Activated naive CD8-positive, alpha-beta T cell (primary cell): ENCODE measurements at regions not wholly inside any gene's neighbourhood (a gene's known extent, or its start where the extent isn't known, plus 50 kb on each side); places are given as distances from the start of the nearest gene placed in this dataset.
"Not testable (repeated sequence)": the region's sequence is repeated elsewhere in the genome, so short reads cannot be mapped to it uniquely, and the experiment has no call there.

Source experiments
- H3K27ac Mint-ChIP-seq: one replicate; pipeline ENCODE4 v1.8.0; 2021; ENCODE audit warnings: mixed read lengths
- H3K27me3 Mint-ChIP-seq: one replicate; pipeline ENCODE4 v1.8.0; 2021; ENCODE audit warnings: mixed read lengths
- H3K36me3 Mint-ChIP-seq: one replicate; pipeline ENCODE4 v1.8.0; 2021; ENCODE audit warnings: mixed read lengths
- H3K4me1 Mint-ChIP-seq: one replicate; pipeline ENCODE4 v1.8.0; 2021; ENCODE audit warnings: low read depth, mixed read lengths
- H3K4me3 Mint-ChIP-seq: one replicate; pipeline ENCODE4 v1.8.0; 2021; ENCODE audit warnings: mild to moderate bottlenecking, mixed read lengths
- H3K9me3 Mint-ChIP-seq: one replicate; pipeline ENCODE4 v1.8.0; 2021; ENCODE audit warnings: low read depth, mixed read lengths

DNA sequence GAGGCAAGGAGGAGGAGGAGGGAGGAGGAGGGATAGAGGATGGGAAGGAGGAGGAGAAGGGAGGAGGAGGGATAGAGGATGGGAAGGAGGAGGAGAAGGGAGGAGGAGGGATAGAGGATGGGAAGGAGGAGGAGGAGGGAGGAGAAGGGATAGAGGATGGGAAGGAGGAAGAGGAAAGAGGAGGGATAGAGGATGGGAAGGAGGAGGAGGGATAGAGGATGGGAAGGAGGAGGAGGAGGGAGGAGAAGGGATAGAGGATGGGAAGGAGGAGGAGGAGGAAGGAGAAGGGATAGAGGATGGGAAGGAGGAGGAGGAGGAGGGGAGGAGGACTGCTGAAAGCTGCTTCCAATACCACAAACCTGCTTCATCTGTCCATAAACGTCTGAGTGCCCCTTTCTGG lies 1070.5 kb downstream of the BRD1 start:
- H3K27ac Mint-ChIP-seq, H3K4me1 Mint-ChIP-seq, H3K9me3 Mint-ChIP-seq, H3K4me3 Mint-ChIP-seq, H3K36me3 Mint-ChIP-seq: not testable (repeated sequence)
- peaks cover 10% of the 10 kb centered on the region for H3K27me3 Mint-ChIP-seq

- Mint-ChIP-seq H3K27ac (no peak overlapping the region), H3K4me1 (no peaks in the 10 kb centered on the region), H3K36me3 (no peaks in the 10 kb centered on the region), H3K27me3 (peaks cover 9% of the 10 kb centered on the region), H3K9me3 (no peaks in the 10 kb centered on the region), H3K4me3 (no peak overlapping the region)
Measured at GRCh38 chr22:48756146-48757111, 1071.2 kb downstream of the BRD1 start.

DNA sequence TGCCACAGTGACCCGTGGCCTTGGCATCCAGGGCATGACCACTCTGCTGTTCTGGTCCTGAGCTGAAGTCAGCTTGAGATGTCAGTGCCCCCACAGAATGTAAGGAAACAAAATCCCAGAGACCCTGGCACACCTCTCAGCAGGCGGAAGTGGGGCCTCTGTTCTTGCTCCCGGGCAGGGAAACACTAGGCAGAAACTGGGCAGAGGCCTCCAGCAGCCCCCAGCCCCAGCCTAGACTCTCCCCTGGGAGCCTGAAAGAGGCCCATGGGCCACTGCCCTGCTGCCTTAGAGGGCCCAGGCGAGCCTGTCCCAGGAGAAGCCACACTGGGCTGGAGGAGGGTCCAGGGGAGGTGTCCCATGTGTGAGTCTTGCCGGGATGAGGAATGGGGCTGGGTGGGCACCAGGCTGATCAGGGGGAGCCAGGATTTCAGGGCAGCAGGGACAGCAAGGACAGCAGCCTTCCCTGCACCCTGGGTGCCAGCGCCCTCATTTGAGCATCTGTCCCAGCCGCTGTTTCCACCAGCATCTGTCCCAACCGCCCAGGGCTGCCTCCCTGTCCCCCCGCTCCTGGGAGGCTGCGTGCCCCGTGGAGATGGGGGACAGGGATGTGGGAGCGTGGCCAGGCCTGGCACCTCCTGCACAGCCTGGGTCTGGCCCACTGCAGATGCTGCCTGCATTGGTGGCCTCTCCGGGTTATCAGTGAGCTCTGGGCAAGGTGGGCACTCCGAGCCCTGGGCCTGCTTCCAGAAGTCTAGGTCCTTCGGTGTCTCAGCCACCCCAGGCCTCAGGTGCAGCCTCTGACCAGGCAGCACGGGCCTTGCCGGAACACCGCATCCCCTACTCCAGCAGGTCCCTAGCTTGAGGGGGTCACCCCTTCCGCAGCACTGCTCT lies 1072.4 kb downstream of the BRD1 start:
- Mint-ChIP-seq H3K27me3 (peaks cover 7% of the 10 kb centered on the region), H3K36me3 (no peaks in the 10 kb centered on the region), H3K4me3 (no peak overlapping the region), H3K4me1 (no peaks in the 10 kb centered on the region), H3K9me3 (no peaks in the 10 kb centered on the region), H3K27ac (no peak overlapping the region)

DNA sequence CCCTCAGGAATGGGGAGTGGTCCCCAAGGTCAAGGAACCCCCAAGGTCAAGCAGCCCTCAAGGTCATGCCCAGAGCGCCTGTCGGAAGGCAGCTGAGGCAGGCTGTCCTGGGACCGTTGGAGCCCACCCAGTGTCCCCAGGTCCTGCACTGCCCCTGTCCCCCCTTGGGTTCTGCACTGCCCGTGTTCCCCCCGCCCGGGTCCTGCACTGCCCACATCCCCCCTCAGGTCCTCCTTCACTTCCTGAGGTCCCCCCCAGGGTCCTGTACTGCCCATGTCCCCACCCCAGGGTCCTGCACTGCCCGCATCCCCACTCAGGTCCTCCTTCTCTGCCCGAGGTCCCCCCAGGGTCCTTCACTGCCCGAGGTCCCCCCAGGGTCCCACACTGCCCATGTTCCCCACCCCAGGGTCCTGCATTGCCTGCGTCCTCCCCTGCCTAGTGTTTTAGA lies 1073.0 kb downstream of the BRD1 start:
- Mint-ChIP-seq H3K27ac (no peak overlapping the region), H3K4me1 (no peaks in the 10 kb centered on the region), H3K9me3 (no peaks in the 10 kb centered on the region), H3K27me3 (peaks cover 3% of the 10 kb centered on the region), H3K4me3 (no peak overlapping the region), H3K36me3 (no peaks in the 10 kb centered on the region)

DNA sequence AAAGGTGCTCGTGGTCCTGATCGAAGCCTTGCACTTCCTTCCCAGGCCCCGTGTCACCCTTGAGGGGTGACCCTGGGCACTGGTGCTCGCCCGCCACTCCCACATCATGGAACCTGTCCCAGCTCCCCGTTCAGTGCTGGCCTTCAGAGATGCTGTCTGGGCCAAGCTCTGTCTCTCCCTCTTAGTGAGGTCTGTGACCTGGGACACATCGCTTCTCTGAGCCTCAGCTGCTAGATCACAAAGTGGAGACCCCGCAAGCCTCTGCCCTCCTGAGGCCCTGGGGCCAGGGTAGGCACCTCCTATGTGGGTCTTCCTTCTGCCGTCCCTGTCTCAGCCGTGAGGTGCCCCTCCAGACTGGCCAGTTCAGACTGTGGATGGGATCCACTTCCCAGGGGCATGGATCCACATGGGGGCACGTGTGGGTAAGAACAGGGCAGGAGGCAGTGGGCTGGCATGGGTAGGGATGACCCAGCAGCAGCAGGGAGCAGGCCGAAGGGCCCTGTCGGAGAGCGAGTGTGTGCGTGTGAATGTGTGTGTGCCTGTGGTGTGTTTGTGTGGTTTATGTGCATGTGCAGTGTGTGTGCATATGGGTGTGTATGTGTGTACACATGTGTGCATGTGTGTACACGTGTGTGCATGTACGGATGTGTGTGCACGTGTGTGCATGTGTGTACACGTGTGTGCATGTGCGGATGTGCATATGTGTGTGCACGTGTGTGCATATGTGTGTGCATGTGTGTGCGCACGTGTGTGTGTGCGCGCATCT lies 1073.7 kb downstream of the BRD1 start:
- Mint-ChIP-seq H3K27ac (no peak overlapping the region), H3K36me3 (no peaks in the 10 kb centered on the region), H3K9me3 (no peaks in the 10 kb centered on the region), H3K27me3 (peaks cover 3% of the 10 kb centered on the region), H3K4me3 (no peak overlapping the region), H3K4me1 (no peaks in the 10 kb centered on the region)

DNA sequence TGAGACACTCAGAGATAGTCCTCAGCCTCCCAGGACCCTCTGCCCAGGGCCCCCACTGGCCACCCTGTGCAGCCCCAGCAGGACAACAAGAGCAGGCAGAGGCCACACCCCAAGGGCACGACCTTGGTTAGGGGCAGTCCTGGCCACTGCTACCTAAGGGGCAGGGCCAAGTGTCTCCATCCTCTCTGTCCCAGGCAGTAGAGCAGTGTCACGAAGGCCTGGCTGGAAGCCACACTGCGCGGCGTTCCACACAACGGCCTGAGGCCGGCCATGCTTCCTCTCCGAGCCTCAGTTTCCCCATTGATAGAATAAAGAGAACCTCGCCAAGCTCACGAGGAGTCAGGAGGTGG lies 1074.3 kb downstream of the BRD1 start:
- Mint-ChIP-seq H3K27me3 (peaks cover 3% of the 10 kb centered on the region), H3K27ac (no peak overlapping the region), H3K4me3 (no peak overlapping the region), H3K9me3 (no peaks in the 10 kb centered on the region), H3K36me3 (no peaks in the 10 kb centered on the region), H3K4me1 (no peaks in the 10 kb centered on the region)

DNA sequence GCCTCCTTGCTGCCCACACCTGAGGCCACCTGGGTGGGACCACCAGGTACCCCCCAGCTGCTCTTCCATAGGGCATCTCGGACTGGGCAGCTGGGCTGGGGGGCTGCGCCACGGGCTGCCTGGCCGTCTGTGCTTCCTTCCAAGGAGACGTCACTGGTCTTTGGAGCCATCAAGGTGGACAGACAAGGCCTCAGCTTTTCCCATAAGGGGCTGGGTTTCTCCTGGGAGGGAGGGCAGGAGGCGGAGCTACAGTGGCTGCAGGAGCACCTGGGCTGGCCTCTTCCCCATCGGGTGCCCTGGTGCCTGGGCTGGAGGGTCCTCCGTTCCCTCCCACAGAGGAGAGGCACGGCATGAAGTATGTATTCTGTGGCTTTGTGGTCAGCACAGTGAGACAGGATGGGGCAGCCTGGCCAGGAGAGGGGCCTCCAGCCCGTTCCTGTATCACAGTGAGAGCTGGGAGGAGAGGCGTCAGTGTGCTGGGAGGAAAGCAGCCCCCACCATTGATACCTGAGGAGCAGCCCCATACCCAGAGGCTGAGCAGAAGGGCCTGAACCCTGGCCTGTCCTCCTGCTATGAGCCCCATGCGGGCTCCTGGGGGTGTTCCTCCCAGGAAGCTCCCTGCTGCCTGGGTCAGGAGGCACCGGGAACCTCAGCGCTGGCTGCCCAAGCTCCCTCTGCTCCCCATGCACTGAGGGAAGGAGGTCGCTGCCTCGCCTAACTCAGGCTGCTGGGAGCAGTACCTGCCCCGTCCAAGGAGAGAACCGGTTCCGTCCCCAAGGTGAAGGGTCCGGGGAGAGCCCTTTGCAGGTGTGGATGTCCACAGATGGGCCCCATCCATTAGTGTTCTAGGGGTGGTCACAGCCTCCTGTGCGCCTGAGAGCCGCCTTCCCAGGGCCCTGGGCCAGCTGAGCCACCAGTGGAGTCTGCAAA lies 1075.0 kb downstream of the BRD1 start:
- H3K27ac Mint-ChIP-seq: no peak overlapping the region
- H3K9me3 Mint-ChIP-seq: no peaks in the 10 kb centered on the region
- peaks cover 3% of the 10 kb centered on the region for H3K27me3 Mint-ChIP-seq
- no peak overlapping the region for H3K4me3 Mint-ChIP-seq
- H3K36me3 Mint-ChIP-seq: no peaks in the 10 kb centered on the region
- H3K4me1 Mint-ChIP-seq: no peaks in the 10 kb centered on the region

- no peak overlapping the region for H3K27ac Mint-ChIP-seq
- H3K27me3 Mint-ChIP-seq: peaks cover 3% of the 10 kb centered on the region
- H3K4me3 Mint-ChIP-seq: no peak overlapping the region
- H3K4me1 Mint-ChIP-seq: no peaks in the 10 kb centered on the region
- no peaks in the 10 kb centered on the region for H3K9me3 Mint-ChIP-seq
- H3K36me3 Mint-ChIP-seq: no peaks in the 10 kb centered on the region
Measured at GRCh38 chr22:48751539-48752437, 1075.9 kb downstream of the BRD1 start.

- Mint-ChIP-seq H3K27ac (no peak overlapping the region), H3K9me3 (no peaks in the 10 kb centered on the region), H3K4me1 (no peaks in the 10 kb centered on the region), H3K27me3 (peaks cover 1% of the 10 kb centered on the region), H3K36me3 (no peaks in the 10 kb centered on the region), H3K4me3 (no peak overlapping the region)
Measured at GRCh38 chr22:48750826-48751440, 1076.7 kb downstream of the BRD1 start.

DNA sequence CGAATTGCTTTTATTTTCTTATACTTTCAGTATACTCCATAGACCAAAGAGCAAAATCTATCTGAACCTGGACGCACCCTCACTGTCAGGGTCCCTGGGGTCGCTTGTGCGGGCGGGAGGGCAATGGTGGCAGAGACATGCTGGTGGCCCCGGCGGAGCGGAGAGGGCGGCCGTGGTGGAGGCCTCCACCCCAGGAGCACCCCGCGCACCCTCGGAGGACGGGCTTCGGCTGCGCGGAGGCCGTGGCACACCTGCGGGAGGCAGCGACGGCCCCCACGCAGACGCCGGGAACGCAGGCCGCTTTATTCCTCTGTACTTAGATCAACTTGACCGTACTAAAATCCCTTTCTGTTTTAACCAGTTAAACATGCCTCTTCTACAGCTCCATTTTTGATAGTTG lies 1077.4 kb downstream of the BRD1 start:
- H3K27ac Mint-ChIP-seq: no peak overlapping the region
- H3K9me3 Mint-ChIP-seq: no peaks in the 10 kb centered on the region
- no peak overlapping the region for H3K4me3 Mint-ChIP-seq
- no peaks in the 10 kb centered on the region for H3K27me3 Mint-ChIP-seq
- H3K36me3 Mint-ChIP-seq: no peaks in the 10 kb centered on the region
- H3K4me1 Mint-ChIP-seq: no peaks in the 10 kb centered on the region

GRCh38 chr22:48749555-48750227 lies 1078.0 kb downstream of the BRD1 start:
- Mint-ChIP-seq H3K27ac (no peak overlapping the region), H3K9me3 (no peaks in the 10 kb centered on the region), H3K36me3 (no peaks in the 10 kb centered on the region), H3K4me3 (no peak overlapping the region), H3K4me1 (no peaks in the 10 kb centered on the region), H3K27me3 (no peaks in the 10 kb centered on the region)

DNA sequence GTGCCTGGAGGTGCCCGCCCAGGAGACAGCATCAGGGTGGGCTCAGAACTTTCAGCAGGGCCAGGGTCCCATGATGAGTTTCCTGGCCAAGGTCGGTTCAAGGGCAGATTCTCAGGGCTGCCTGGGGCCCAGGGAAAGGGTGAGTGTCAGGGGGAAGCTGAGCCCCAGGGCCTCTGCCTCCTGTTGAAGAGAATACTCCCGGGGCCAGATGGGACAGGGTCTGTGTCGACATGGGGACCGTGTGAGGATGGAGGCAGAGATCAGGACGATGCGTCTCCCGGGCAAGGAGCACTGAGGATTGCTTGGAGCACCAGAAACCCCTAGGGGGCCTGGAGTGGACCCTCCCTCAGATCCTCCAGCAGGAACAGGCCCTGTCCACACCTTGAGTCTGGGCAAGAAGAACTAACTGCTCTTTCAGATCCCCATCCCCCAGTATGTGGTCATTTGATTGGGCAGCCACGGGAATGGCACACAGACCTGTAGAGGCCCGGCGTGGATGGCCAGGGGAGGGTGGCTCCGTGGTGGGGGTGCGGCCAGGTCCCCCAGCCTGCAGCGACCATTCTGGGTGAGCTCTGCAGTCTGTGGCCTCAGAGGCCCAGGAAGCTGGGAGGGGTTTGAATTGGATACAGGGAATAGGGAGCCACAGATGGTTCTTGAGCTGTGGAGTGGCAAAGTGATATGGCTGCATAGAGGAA lies 1078.7 kb downstream of the BRD1 start:
- H3K4me3 Mint-ChIP-seq: no peak overlapping the region
- H3K4me1 Mint-ChIP-seq: no peaks in the 10 kb centered on the region
- no peaks in the 10 kb centered on the region for H3K36me3 Mint-ChIP-seq
- H3K27me3 Mint-ChIP-seq: no peaks in the 10 kb centered on the region
- no peaks in the 10 kb centered on the region for H3K9me3 Mint-ChIP-seq
- no peak overlapping the region for H3K27ac Mint-ChIP-seq
